HG03103 (cell line): ENCODE measurements at regions not wholly inside any gene's neighbourhood (a gene's known extent, or its start where the extent isn't known, plus 50 kb on each side); places are given as distances from the start of the nearest gene placed in this dataset.

Experiments
- ATAC-seq: cut with Tn5 transposase; IDR thresholded peaks from one replicate; pipeline ENCODE4 v1.9.1; 2021; ENCODE audit warnings: low read depth; ENCODE audit not compliant: unreplicated experiment

GRCh38 chr12:107223821-107224220, 130.5 kb upstream of the CRY1 start:
- ATAC-seq: no peak

DNA sequence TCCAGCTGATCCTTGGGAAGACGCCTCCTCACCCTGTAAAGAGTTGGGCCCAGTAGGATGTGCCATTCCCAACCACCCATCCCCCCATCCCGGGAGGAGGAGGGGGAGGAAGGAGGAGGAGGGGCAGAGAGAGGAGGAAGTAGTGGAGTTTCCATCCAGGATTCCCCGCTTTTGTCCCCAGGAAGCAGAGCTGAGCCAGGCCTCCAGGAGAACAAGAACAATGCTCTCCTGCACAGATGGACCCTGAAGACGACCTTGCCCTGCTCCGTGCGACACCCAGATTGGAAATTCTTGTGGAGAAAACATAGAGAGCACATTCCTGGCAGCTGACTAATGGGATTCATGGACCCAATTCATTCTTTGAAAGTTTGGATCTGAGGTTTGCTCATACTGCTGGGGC, 132.3 kb upstream of the CRY1 start:
- no peak for ATAC-seq

DNA sequence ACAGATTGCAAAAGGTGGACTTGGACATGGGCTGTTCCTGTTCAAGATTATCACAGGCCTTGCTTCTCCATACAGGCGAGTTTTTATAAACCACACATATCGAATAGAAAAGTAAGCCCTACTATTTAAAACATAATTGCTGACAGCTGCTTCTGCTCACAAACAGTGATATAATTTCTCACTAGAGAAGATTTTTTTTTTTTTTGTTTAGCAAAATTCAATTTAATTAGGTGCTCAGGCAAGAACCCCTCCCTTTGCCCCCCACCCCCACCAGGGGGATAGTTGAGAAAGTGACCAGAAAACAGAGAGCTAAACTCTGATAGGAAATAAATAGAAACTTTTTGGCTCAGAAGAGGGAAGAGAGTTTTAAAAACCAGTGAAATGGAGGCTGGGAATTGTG, 132.8 kb upstream of the CRY1 start:
- ATAC-seq: no peak

DNA sequence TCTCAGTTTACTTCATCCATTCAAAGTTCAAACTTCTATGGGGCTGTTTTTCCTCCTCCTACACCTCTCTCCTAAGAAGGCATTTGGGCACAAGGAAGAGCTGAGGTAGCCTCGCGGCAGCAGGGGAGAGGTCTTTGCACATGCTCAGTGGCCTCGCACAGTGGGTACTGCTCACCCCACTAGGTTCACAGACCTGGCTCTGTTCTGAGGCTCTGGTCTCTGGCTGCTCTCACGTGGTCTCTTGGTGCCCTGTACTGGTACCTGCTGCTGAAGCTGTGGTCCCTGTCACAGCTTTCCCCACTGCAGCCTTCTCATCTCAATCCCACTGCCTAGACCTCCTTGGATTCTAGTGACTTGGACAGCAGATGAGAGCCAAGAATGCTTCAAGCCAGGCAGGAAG, 134.7 kb upstream of the CRY1 start:
- ATAC-seq: no peak

DNA sequence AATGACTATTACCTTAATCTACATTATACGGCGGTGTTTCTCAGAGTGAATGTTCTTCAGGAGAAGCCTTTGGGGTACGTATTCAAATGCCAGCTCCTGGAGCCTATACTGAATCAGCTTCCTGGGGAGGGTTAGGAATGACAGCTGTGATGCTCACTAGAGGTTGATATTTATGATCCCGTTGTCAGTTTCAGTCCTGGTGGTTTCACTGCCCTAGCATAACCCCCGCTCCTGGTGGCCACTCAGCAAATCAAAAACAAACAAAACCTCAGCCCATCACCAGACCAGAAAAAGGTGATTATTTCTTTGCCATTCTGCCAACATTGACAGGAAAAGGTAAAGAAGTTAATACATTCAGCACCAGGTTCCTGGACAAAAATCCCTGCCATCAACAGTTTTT, 136.5 kb upstream of the CRY1 start:
- no peak for ATAC-seq

DNA sequence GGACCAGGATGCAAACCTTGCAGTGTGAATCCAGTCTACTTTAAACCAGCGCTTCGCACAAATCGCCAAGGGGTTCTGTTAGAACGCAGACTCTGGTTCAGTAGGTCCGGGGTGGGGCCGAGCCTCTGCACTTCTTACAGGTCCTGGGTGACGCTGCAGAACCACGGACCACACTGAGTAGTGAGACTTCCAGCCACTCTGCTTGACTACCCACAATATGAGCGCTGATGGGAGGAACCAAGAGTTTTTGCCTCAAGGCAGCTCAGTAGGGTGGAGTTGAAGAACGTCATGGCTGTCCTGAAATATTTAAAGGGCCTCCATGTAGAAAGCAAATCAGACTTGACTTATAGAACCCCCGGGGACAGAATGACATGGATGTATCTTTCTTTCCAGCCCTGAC, 138.0 kb upstream of the CRY1 start:
- no peak for ATAC-seq

- no peak for ATAC-seq
Measured at GRCh38 chr12:107233551-107233950, 140.2 kb upstream of the CRY1 start.

GRCh38 chr12:107235600-107235999, 142.3 kb upstream of the CRY1 start:
- ATAC-seq: no peak

DNA sequence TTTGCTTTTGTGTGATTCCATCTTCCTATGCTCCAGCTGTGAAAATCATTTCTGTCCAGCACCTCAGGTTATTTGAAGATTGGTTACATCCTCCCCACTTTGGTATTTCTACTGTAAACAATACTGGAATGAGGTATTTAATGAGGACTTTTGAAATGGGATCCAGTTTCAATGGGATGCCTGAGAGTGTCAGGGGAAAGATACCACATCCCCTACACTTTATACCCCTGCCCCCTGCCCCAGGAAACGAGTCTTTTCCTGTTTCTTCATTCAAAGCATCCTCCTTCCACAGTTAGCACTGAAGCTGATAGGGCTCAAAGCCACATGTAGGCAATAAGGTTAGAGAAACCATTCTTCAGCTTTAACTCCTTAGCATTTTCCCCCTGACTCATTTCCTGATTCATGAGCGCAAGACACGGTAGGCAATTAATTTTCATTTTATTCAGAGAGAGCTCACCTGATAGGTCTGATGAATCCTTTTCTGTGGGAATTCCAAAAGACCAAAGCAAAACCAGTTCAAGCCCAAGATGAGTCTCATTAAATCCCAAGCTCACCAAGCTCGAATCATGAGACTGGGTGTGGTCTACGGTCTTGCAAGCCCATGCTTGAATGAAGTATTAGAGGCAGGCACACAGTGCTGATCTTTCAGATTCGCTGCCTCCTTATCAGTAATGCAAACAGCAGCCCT, 143.6 kb upstream of the CRY1 start:
- no peak for ATAC-seq

GRCh38 chr12:107238296-107238695, 144.9 kb upstream of the CRY1 start:
- no peak for ATAC-seq

- ATAC-seq: no peak
Measured at GRCh38 chr12:107241411-107241810, 148.1 kb upstream of the CRY1 start.

GRCh38 chr12:107242189-107242588, 148.8 kb upstream of the CRY1 start:
- ATAC-seq: no peak

- ATAC-seq: no peak
Measured at GRCh38 chr12:107243341-107243740, 150.0 kb upstream of the CRY1 start.

DNA sequence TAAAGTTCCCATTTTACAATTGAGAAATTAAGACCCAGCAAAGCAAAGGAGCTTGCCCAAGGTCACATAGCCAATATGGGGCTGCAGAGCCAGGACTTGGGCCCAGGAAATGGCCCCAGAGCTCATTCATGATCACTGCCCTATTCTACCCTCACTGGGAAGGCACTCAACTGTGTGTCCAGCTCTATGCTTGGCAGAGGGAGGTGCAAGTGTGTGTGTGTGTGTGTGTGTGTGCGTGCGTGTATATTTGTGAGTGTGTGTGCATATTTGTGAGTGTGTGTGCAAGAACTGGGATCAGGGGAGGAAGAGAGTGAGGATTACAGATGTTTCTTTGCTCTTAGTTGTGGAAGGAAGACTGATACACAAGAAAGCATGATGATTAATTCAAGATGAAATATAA, 151.2 kb upstream of the CRY1 start:
- no peak for ATAC-seq

GRCh38 chr12:107247650-107248049, 154.3 kb upstream of the CRY1 start:
- ATAC-seq: no peak

GRCh38 chr12:107248187-107248586, 154.8 kb upstream of the CRY1 start:
- no peak for ATAC-seq

DNA sequence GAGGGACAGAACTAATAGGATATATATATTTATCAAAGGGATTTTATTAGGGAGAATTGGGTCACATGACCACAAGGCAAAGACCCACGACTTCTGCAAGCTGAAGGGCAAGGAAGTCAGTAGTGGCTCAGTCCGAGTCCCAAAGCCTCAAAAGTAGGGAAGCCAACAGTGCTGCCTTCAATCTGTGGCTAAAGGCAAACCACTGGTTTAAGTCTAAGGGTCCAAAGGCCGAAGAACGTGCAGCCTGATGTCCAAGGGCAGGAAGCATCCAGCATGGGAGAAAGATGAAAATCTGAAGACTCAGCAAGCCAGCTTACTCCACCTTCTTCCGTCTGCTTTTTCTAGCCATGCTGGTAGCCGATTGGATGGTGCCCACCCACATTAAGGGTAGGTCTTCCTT, 157.9 kb upstream of the CRY1 start:
- no peak for ATAC-seq

- no peak for ATAC-seq
Measured at GRCh38 chr12:107253361-107253760, 160.0 kb upstream of the CRY1 start.

- ATAC-seq: no peak
Measured at GRCh38 chr12:107254258-107254856, 161.0 kb upstream of the CRY1 start.

- no peak for ATAC-seq
Measured at GRCh38 chr12:107258780-107259179, 165.4 kb upstream of the CRY1 start.

- ATAC-seq: no peak
Measured at GRCh38 chr12:107263980-107264379, 170.6 kb upstream of the CRY1 start.

GRCh38 chr12:107264667-107265066, 171.3 kb upstream of the CRY1 start:
- no peak for ATAC-seq

- ATAC-seq: no peak
Measured at GRCh38 chr12:107267604-107268003, 174.3 kb upstream of the CRY1 start.
